Glutamatergic neuron (in vitro differentiated cells): ENCODE measurements at regions not wholly inside any gene's neighbourhood (a gene's known extent, or its start where the extent isn't known, plus 50 kb on each side); places are given as distances from the start of the nearest gene placed in this dataset.

Experiments used
- DNase-seq: peaks from one replicate; pipeline ENCODE4 v3.0.0; 2022
- H3K27ac Mint-ChIP-seq: one replicate; pipeline ENCODE4 v1.8.0; 2020; ENCODE audit warnings: mild to moderate bottlenecking, mixed read lengths, inconsistent platforms; ENCODE audit not compliant: unreplicated experiment
- H3K27me3 Mint-ChIP-seq: one replicate; pipeline ENCODE4 v1.8.0; 2020; ENCODE audit warnings: mild to moderate bottlenecking, moderate library complexity, mixed read lengths, inconsistent platforms; ENCODE audit not compliant: unreplicated experiment
- H3K36me3 Mint-ChIP-seq: one replicate; pipeline ENCODE4 v1.8.0; 2020; ENCODE audit warnings: mild to moderate bottlenecking, mixed read lengths, inconsistent platforms; ENCODE audit not compliant: unreplicated experiment
- H3K4me1 Mint-ChIP-seq: one replicate; pipeline ENCODE4 v1.8.0; 2020; ENCODE audit warnings: mild to moderate bottlenecking, low read depth, mixed read lengths, inconsistent platforms; ENCODE audit not compliant: unreplicated experiment
- H3K4me3 Mint-ChIP-seq: one replicate; pipeline ENCODE4 v1.8.0; 2020; ENCODE audit warnings: mild to moderate bottlenecking, mixed read lengths, inconsistent platforms; ENCODE audit not compliant: unreplicated experiment
- H3K9me3 Mint-ChIP-seq: one replicate; pipeline ENCODE4 v1.8.0; 2020; ENCODE audit warnings: mild to moderate bottlenecking, moderate library complexity, mixed read lengths, inconsistent platforms; ENCODE audit not compliant: unreplicated experiment
- CTCF ChIP-seq: fragments of 200-600 bp; sonication (generic); IDR thresholded peaks from one replicate; pipeline ENCODE4 v1.5.0; 2021; ENCODE audit not compliant: partially characterized antibody, unreplicated experiment

GRCh38 chr10:89144836-89145235 lies 62.3 kb downstream of the CH25H start:
- Mint-ChIP-seq H3K9me3 (no peaks in the 10 kb centered on the region), H3K27me3 (no peaks in the 10 kb centered on the region), H3K4me3 (no peak overlapping the region), H3K27ac (no peak overlapping the region), H3K4me1 (no peaks in the 10 kb centered on the region), H3K36me3 (no peaks in the 10 kb centered on the region)
- no peak for DNase-seq
- no peak for TF ChIP-seq CTCF

GRCh38 chr10:89142590-89142989 lies 64.5 kb downstream of the CH25H start:
- no peaks in the 10 kb centered on the region for H3K36me3 Mint-ChIP-seq
- TF ChIP-seq CTCF = no peak
- H3K9me3 Mint-ChIP-seq = no peaks in the 10 kb centered on the region
- peaks cover 1% of the 10 kb centered on the region for H3K27me3 Mint-ChIP-seq
- DNase-seq = no peak
- H3K27ac Mint-ChIP-seq = no peak overlapping the region
- H3K4me3 Mint-ChIP-seq = no peak overlapping the region
- H3K4me1 Mint-ChIP-seq = no peaks in the 10 kb centered on the region

DNA sequence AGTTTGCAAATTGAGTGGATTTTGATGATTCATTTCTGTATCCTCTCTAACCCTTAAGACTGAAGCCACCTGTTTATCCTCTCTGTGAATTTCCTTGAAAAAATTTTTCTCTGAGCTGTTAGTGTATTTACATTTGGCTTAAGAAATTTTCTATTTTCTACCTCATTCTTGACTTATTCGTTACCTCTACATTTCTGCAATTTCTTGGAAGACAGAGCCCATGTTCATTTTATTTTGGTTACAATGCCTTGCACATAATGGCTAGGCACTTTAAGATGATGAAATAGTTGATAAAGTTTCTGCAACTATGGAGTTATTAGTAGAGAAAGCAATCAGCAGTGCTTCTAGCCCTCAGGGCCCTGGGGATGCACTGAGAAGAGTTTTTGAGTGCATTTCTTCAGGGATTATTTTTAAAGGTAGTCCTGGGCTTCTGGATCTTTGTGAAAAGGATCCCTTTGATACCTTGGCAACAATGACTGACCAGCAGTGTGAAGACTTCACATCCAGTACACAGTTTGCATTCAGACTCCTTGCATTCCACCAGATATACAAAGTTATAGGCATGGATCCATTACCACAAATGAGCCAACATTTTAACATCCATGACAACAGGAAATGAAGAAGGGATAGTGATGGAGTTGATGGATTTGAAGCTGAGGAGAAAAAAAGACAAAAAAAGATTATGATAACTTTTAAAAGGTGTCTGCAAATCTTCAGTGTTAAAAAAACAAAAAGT lies 68.2 kb downstream of the CH25H start:
- peaks cover 1% of the 10 kb centered on the region for H3K27me3 Mint-ChIP-seq
- H3K4me1 Mint-ChIP-seq = no peaks in the 10 kb centered on the region
- H3K4me3 Mint-ChIP-seq = no peak overlapping the region
- no peak for DNase-seq
- H3K9me3 Mint-ChIP-seq = no peaks in the 10 kb centered on the region
- TF ChIP-seq CTCF = no peak
- H3K36me3 Mint-ChIP-seq = no peaks in the 10 kb centered on the region
- H3K27ac Mint-ChIP-seq = no peak overlapping the region

DNA sequence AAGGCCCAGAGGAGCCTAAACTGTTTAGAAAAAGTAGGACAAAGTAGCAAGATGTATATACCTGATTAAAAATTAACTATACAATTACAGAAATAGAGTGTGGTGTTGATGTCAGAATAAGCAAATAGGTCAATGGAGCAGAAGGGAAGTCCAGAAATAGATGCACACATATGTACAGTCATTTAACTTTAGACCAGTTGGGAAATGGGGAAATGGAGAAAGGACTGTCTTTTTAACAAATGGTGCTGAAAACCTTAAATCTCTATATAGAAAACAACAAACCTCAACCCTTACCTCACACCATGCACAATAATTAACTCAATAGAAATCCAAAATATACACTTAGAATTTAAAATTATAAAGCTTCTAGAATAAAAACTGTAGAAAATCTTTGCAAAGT lies 72.2 kb downstream of the CH25H start:
- DNase-seq = no peak
- H3K9me3 Mint-ChIP-seq = no peaks in the 10 kb centered on the region
- no peak for TF ChIP-seq CTCF
- H3K27ac Mint-ChIP-seq = no peak overlapping the region
- H3K4me3 Mint-ChIP-seq = no peak overlapping the region
- peaks cover 1% of the 10 kb centered on the region for H3K27me3 Mint-ChIP-seq
- no peaks in the 10 kb centered on the region for H3K36me3 Mint-ChIP-seq
- no peaks in the 10 kb centered on the region for H3K4me1 Mint-ChIP-seq

DNA sequence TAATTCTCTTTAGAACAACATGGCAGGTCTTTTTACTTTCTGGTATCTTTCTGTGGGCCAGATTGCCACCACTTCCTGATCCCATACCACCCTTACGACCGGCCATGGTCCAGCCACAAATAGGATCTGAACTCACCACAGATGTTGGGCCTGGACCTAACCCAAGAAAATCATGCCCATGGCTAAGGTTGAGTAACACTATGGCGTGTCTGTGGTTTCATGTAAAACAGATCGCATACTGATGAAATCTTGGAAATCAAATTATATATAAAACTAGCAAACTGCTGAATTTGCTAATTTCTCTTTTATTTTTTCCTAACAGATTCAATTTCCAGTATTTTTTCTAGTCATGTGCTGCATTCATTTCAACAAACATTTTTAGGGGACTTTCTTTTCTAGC lies 77.2 kb downstream of the CH25H start:
- H3K27ac Mint-ChIP-seq = no peak overlapping the region
- H3K9me3 Mint-ChIP-seq = no peaks in the 10 kb centered on the region
- no peaks in the 10 kb centered on the region for H3K27me3 Mint-ChIP-seq
- H3K4me1 Mint-ChIP-seq = no peaks in the 10 kb centered on the region
- no peaks in the 10 kb centered on the region for H3K36me3 Mint-ChIP-seq
- no peak for DNase-seq
- no peak for TF ChIP-seq CTCF
- no peak overlapping the region for H3K4me3 Mint-ChIP-seq
